Thyroid gland (tissue), 4 donors: ENCODE measurements at regions not wholly inside any gene's neighbourhood (a gene's known extent, or its start where the extent isn't known, plus 50 kb on each side); places are given as distances from the start of the nearest gene placed in this dataset.

Experiments used
- CTCF ChIP-seq, 6 experiments: fragments of 200-600 bp in 3 of 6; fragments of 450-650 bp in 3 of 6; sonication (generic) in 3 of 6; IDR thresholded peaks; one replicate each; pipeline ENCODE4 v1.5.1; 2016 to 2019; ENCODE audit warnings: antibody characterized with exemption in 6 of 6, mild to moderate bottlenecking in 2 of 6, inconsistent platforms in 1 of 6, moderate library complexity in 1 of 6
- POLR2A ChIP-seq, 2 donors: fragments of 450-650 bp; IDR thresholded peaks; one replicate each; pipeline ENCODE4 v1.6.1; 2017; ENCODE audit warnings: antibody characterized with exemption in 2 of 2, mild to moderate bottlenecking in 2 of 2, moderate library complexity in 1 of 2

- TF ChIP-seq POLR2A (IDR thresholded peaks at IDR 0.05) (no peak), CTCF (IDR thresholded peaks at IDR 0.05) (no peak)
These were observed 860.0 kb upstream of the NR2F2 start for GRCh38 chr15:95470529-95470928.
